Liver (tissue), 8 donors: ENCODE measurements at regions not wholly inside any gene's neighbourhood (a gene's known extent, or its start where the extent isn't known, plus 50 kb on each side); places are given as distances from the start of the nearest gene placed in this dataset.

Source experiments
- DNase-seq: peaks from one replicate; pipeline ENCODE4 v3.0.0-alpha.2; 2017; ENCODE audit warnings: low spot score
- H3K27ac ChIP-seq, 2 donors: one replicate each; pipeline ENCODE4 v1.7.0; 2013; ENCODE audit warnings: inconsistent platforms in 2 of 2, low read length in 2 of 2, control low read depth in 1 of 2, low read depth in 1 of 2, mild to moderate bottlenecking in 1 of 2
- H3K27me3 ChIP-seq, 4 donors: one replicate each; pipeline versions ENCODE4 v1.6.1 to v1.7.0; 2013; ENCODE audit warnings: low read length in 3 of 4, inconsistent platforms in 1 of 4, mild to moderate bottlenecking in 1 of 4, moderate library complexity in 1 of 4; ENCODE audit not compliant: control insufficient read depth in 4 of 4, insufficient read depth in 4 of 4
- H3K36me3 ChIP-seq, 4 donors: one replicate each; pipeline versions ENCODE4 v1.6.1 to v1.7.0; 2013; ENCODE audit warnings: low read length in 3 of 4, mild to moderate bottlenecking in 3 of 4, low read depth in 1 of 4, moderate library complexity in 1 of 4; ENCODE audit not compliant: control insufficient read depth in 4 of 4, insufficient read depth in 3 of 4
- H3K4me1 ChIP-seq, 4 donors: one replicate each; pipeline versions ENCODE4 v1.6.1 to v1.7.0; 2013; ENCODE audit warnings: low read length in 3 of 4, mild to moderate bottlenecking in 3 of 4, moderate library complexity in 1 of 4; ENCODE audit not compliant: control insufficient read depth in 4 of 4, insufficient read depth in 4 of 4
- H3K4me3 ChIP-seq, 3 donors: one replicate each; pipeline versions ENCODE4 v1.6.1 to v1.7.0; 2013; ENCODE audit warnings: low read length in 3 of 3, control low read depth in 1 of 3, low read depth in 1 of 3, mild to moderate bottlenecking in 1 of 3
- H3K9ac ChIP-seq, 2 donors: one replicate each; pipeline ENCODE4 v1.7.0; 2013; ENCODE audit warnings: low read length in 2 of 2, mild to moderate bottlenecking in 2 of 2, moderate library complexity in 2 of 2, control low read depth in 1 of 2, low read depth in 1 of 2
- H3K9me3 ChIP-seq, 4 donors: one replicate each; pipeline versions ENCODE4 v1.6.1 to v1.7.0; 2013; ENCODE audit warnings: low read length in 3 of 4; ENCODE audit not compliant: control insufficient read depth in 4 of 4
- ATF3 ChIP-seq: IDR thresholded peaks from 2 replicates; pipeline ENCODE4 v1.6.1; 2016; ENCODE audit warnings: antibody characterized with exemption
- CTCF ChIP-seq: fragments of 150-350 bp; IDR thresholded peaks from 2 replicates; pipeline ENCODE4 v1.5.1; 2017; ENCODE audit warnings: improper control_type of control experiment, low read depth, low read length; ENCODE audit not compliant: missing input control
- EGR1 ChIP-seq, 2 donors: IDR thresholded peaks; 2 replicates each; pipeline ENCODE4 v1.6.1; 2016 to 2018; ENCODE audit warnings: antibody characterized with exemption in 2 of 2, low read depth in 2 of 2
- FOXA1 ChIP-seq: IDR thresholded peaks from 2 replicates; pipeline ENCODE4 v1.6.1; 2016; ENCODE audit warnings: antibody characterized with exemption
- FOXA2 ChIP-seq: IDR thresholded peaks from 2 replicates; pipeline ENCODE4 v1.6.1; 2016; ENCODE audit warnings: antibody characterized with exemption
- GABPA ChIP-seq, 2 donors: IDR thresholded peaks in 1 of 2; conservative IDR thresholded peaks in 1 of 2; 2 replicates each; pipeline ENCODE4 v1.6.1; 2016; ENCODE audit warnings: antibody characterized with exemption in 2 of 2, mild to moderate bottlenecking in 1 of 2, moderate library complexity in 1 of 2
- HNF4A ChIP-seq, 2 donors: conservative IDR thresholded peaks; 2 replicates each; pipeline ENCODE4 v1.6.1; 2016; ENCODE audit warnings: antibody characterized with exemption in 2 of 2, mild to moderate bottlenecking in 2 of 2
- HNF4G ChIP-seq: IDR thresholded peaks from 2 replicates; pipeline ENCODE4 v1.6.1; 2016; ENCODE audit warnings: antibody characterized with exemption
- JUND ChIP-seq, 2 donors: IDR thresholded peaks; 2 replicates each; pipeline ENCODE4 v1.6.1; 2016; ENCODE audit warnings: antibody characterized with exemption in 2 of 2
- NR2F2 ChIP-seq: IDR thresholded peaks from 2 replicates; pipeline ENCODE4 v1.6.1; 2016; ENCODE audit warnings: antibody characterized with exemption
- RAD21 ChIP-seq, 2 donors: IDR thresholded peaks; 2 replicates each; pipeline ENCODE4 v1.6.1; 2016; ENCODE audit warnings: antibody characterized with exemption in 2 of 2, mild to moderate bottlenecking in 2 of 2
- REST ChIP-seq: IDR thresholded peaks from 2 replicates; pipeline ENCODE4 v1.6.1; 2016; ENCODE audit warnings: antibody characterized with exemption, mild to moderate bottlenecking
- RXRA ChIP-seq, 2 donors: IDR thresholded peaks; 2 replicates each; pipeline ENCODE4 v1.6.1; 2017 to 2018; ENCODE audit warnings: antibody characterized with exemption in 2 of 2, mild to moderate bottlenecking in 1 of 2
- SP1 ChIP-seq: IDR thresholded peaks from 2 replicates; pipeline ENCODE4 v1.6.1; 2018; ENCODE audit warnings: antibody characterized with exemption, mild to moderate bottlenecking
- TAF1 ChIP-seq: conservative IDR thresholded peaks from 2 replicates; pipeline ENCODE4 v1.6.1; 2016; ENCODE audit warnings: antibody characterized with exemption, mild to moderate bottlenecking
- YY1 ChIP-seq: IDR thresholded peaks from 2 replicates; pipeline ENCODE4 v1.6.1; 2016; ENCODE audit warnings: antibody characterized with exemption, mild to moderate bottlenecking
- WGBS: extraction: QIAGEN DNeasy Blood & Tissue Kit; methylation state at CpG from one replicate; pipeline ENCODE4 v1.1.7; 2013; 5-methylcytosine and 5-hydroxymethylcytosine counted together
- TF ChIP-seq, protein P1 (sequence below): IDR thresholded peaks from 2 replicates; pipeline ENCODE4 v1.6.1; 2016; ENCODE audit warnings: antibody characterized with exemption
- TF ChIP-seq, protein P2 (sequence below): IDR thresholded peaks from 2 replicates; pipeline ENCODE4 v1.6.1; 2016; ENCODE audit warnings: antibody characterized with exemption
- donor health status: healthy.
- donor health status: healthy.
- donor health status: healthy.
- donor health status: healthy.
- donor health status: healthy.

GRCh38 chr1:193355626-193356025 lies 169.2 kb upstream of the B3GALT2 start:
- peaks cover 0 to 3% (median 0%) of the 10 kb centered on the region in 4 donors for H3K4me1 ChIP-seq
- H3K27ac ChIP-seq = no peak overlapping the region
- no peaks in the 10 kb centered on the region for H3K9me3 ChIP-seq
- H3K27me3 ChIP-seq = no peaks in the 10 kb centered on the region
- no peak for TF ChIP-seq RXRA (IDR thresholded peaks at IDR 0.05)
- TF ChIP-seq HNF4G = no peak
- no peak for TF ChIP-seq REST
- no peak for TF ChIP-seq FOXA1
- DNase-seq = no peak
- no peak overlapping the region for H3K4me3 ChIP-seq
- H3K9ac ChIP-seq = no peak overlapping the region
- H3K36me3 ChIP-seq = no peaks in the 10 kb centered on the region
- WGBS = 84% methylated on average over 2 of the region's 2 CpGs

GRCh38 chr1:193355178-193355577 lies 168.8 kb upstream of the B3GALT2 start:
- 27% methylated on average over 2 of the region's 2 CpGs for WGBS

More at GRCh38 chr1:193355178-193355577, 168.8 kb upstream of the B3GALT2 start:
- H3K27ac ChIP-seq = no peak overlapping the region
- H3K36me3 ChIP-seq = no peaks in the 10 kb centered on the region
- H3K4me3 ChIP-seq = no peak overlapping the region
- TF ChIP-seq ATF3 = peak; percentile 84
- TF ChIP-seq HNF4A (conservative IDR thresholded peaks at IDR 0.05) = peak; percentile 84 to 88
- no peak for TF ChIP-seq EGR1 (IDR thresholded peaks at IDR 0.05; ENCODE audit: low read depth in 2 of 2)
- no peak for TF ChIP-seq REST
- TF ChIP-seq RXRA (IDR thresholded peaks at IDR 0.05) = peak; percentile 58 to 59
- TF ChIP-seq YY1 = no peak
- TF ChIP-seq GABPA (IDR thresholded peaks at IDR 0.05 in 1 of 2, conservative IDR thresholded peaks at IDR 0.05 in 1 of 2) = peak in 1 of 2 donors; percentile 21
- no peak for TF ChIP-seq FOXA2
- TF ChIP-seq, protein P1, sequence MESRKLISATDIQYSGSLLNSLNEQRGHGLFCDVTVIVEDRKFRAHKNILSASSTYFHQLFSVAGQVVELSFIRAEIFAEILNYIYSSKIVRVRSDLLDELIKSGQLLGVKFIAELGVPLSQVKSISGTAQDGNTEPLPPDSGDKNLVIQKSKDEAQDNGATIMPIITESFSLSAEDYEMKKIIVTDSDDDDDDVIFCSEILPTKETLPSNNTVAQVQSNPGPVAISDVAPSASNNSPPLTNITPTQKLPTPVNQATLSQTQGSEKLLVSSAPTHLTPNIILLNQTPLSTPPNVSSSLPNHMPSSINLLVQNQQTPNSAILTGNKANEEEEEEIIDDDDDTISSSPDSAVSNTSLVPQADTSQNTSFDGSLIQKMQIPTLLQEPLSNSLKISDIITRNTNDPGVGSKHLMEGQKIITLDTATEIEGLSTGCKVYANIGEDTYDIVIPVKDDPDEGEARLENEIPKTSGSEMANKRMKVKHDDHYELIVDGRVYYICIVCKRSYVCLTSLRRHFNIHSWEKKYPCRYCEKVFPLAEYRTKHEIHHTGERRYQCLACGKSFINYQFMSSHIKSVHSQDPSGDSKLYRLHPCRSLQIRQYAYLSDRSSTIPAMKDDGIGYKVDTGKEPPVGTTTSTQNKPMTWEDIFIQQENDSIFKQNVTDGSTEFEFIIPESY = peak; percentile 17
- TF ChIP-seq, protein P2, sequence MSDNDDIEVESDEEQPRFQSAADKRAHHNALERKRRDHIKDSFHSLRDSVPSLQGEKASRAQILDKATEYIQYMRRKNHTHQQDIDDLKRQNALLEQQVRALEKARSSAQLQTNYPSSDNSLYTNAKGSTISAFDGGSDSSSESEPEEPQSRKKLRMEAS = no peak
- no peak for TF ChIP-seq TAF1
- peak; percentile 21 for TF ChIP-seq NR2F2
- TF ChIP-seq RAD21 (IDR thresholded peaks at IDR 0.05) = peak in 1 of 2 donors; percentile 12
- peak; percentile 75 for TF ChIP-seq HNF4G
- no peak for TF ChIP-seq CTCF
- TF ChIP-seq FOXA1 = no peak
- peak; percentile 91 to 96 for TF ChIP-seq JUND (IDR thresholded peaks at IDR 0.05)
- TF ChIP-seq SP1 = peak; percentile 52
- no peak overlapping the region for H3K9ac ChIP-seq
- no peak for DNase-seq
- H3K4me1 ChIP-seq = peaks cover 0 to 3% (median 0%) of the 10 kb centered on the region in 4 donors
- H3K27me3 ChIP-seq = no peaks in the 10 kb centered on the region
- H3K9me3 ChIP-seq = no peaks in the 10 kb centered on the region
